ENCODE measurements at regions not wholly inside any gene's neighbourhood (a gene's known extent, or its start where the extent isn't known, plus 50 kb on each side); places are given as distances from the start of the nearest gene placed in this dataset.
"Not testable (repeated sequence)": the region's sequence is repeated elsewhere in the genome, so short reads cannot be mapped to it uniquely, and the experiment has no call there.

- H3K36me3 ChIP-seq (ENCODE audit: insufficient read depth, low read length): no peaks in the 10 kb centered on the region
- TF ChIP-seq SMC3 (conservative IDR thresholded peaks at IDR 0.05; ENCODE audit: poor library complexity) (no peak), TAF1 (IDR thresholded peaks at IDR 0.05; ENCODE audit: low read depth) (no peak), EP300 (conservative IDR thresholded peaks at IDR 0.05; ENCODE audit: poor library complexity, severe bottlenecking) (no peak), MXI1 (conservative IDR thresholded peaks at IDR 0.05; ENCODE audit: poor library complexity, severe bottlenecking) (no peak), POLR2AphosphoS5 (IDR thresholded peaks at IDR 0.05) (no peak), EZH2 (IDR thresholded peaks at IDR 0.05; ENCODE audit: borderline replicate concordance, insufficient read depth, low read length, poor library complexity, severe bottlenecking) (no peak), RAD21 (conservative IDR thresholded peaks at IDR 0.05) (no peak)
- TF ChIP-seq, protein P1, sequence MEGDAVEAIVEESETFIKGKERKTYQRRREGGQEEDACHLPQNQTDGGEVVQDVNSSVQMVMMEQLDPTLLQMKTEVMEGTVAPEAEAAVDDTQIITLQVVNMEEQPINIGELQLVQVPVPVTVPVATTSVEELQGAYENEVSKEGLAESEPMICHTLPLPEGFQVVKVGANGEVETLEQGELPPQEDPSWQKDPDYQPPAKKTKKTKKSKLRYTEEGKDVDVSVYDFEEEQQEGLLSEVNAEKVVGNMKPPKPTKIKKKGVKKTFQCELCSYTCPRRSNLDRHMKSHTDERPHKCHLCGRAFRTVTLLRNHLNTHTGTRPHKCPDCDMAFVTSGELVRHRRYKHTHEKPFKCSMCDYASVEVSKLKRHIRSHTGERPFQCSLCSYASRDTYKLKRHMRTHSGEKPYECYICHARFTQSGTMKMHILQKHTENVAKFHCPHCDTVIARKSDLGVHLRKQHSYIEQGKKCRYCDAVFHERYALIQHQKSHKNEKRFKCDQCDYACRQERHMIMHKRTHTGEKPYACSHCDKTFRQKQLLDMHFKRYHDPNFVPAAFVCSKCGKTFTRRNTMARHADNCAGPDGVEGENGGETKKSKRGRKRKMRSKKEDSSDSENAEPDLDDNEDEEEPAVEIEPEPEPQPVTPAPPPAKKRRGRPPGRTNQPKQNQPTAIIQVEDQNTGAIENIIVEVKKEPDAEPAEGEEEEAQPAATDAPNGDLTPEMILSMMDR (IDR thresholded peaks at IDR 0.05; ENCODE audit: poor library complexity, severe bottlenecking): no peak
- TF ChIP-seq, protein P2, sequence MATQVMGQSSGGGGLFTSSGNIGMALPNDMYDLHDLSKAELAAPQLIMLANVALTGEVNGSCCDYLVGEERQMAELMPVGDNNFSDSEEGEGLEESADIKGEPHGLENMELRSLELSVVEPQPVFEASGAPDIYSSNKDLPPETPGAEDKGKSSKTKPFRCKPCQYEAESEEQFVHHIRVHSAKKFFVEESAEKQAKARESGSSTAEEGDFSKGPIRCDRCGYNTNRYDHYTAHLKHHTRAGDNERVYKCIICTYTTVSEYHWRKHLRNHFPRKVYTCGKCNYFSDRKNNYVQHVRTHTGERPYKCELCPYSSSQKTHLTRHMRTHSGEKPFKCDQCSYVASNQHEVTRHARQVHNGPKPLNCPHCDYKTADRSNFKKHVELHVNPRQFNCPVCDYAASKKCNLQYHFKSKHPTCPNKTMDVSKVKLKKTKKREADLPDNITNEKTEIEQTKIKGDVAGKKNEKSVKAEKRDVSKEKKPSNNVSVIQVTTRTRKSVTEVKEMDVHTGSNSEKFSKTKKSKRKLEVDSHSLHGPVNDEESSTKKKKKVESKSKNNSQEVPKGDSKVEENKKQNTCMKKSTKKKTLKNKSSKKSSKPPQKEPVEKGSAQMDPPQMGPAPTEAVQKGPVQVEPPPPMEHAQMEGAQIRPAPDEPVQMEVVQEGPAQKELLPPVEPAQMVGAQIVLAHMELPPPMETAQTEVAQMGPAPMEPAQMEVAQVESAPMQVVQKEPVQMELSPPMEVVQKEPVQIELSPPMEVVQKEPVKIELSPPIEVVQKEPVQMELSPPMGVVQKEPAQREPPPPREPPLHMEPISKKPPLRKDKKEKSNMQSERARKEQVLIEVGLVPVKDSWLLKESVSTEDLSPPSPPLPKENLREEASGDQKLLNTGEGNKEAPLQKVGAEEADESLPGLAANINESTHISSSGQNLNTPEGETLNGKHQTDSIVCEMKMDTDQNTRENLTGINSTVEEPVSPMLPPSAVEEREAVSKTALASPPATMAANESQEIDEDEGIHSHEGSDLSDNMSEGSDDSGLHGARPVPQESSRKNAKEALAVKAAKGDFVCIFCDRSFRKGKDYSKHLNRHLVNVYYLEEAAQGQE (IDR thresholded peaks at IDR 0.05; ENCODE audit: borderline replicate concordance): no peak
- no peaks in the 10 kb centered on the region for H3K9me3 ChIP-seq (ENCODE audit: low read length)
- H3K79me2 ChIP-seq (replicated peaks; ENCODE audit: insufficient read depth, low read length): no peaks in the 10 kb centered on the region
- no peak overlapping the region for H2AFZ ChIP-seq (ENCODE audit: low read depth, low read length)
- no peaks in the 10 kb centered on the region for H3K27me3 ChIP-seq (ENCODE audit: insufficient read depth, low read depth, low read length)
- H3K9me2 ChIP-seq (ENCODE audit: insufficient read depth, low read length): no peaks in the 10 kb centered on the region
- H3K9ac ChIP-seq (ENCODE audit: low read length): no peak overlapping the region
- H3K4me3 ChIP-seq (ENCODE audit: low read length): no peak overlapping the region
- no peak overlapping the region for H3K27ac ChIP-seq (ENCODE audit: low read length)
- H3K4me2 ChIP-seq (ENCODE audit: low read length): no peak overlapping the region
- no peaks in the 10 kb centered on the region for H4K20me1 ChIP-seq (ENCODE audit: insufficient read depth)
- no peaks in the 10 kb centered on the region for H3F3A ChIP-seq (ENCODE audit: insufficient read depth, low read length, poor library complexity, severe bottlenecking)
Measured at GRCh38 chr3:194064380-194065332, 71.3 kb upstream of the HES1 start.

DNA sequence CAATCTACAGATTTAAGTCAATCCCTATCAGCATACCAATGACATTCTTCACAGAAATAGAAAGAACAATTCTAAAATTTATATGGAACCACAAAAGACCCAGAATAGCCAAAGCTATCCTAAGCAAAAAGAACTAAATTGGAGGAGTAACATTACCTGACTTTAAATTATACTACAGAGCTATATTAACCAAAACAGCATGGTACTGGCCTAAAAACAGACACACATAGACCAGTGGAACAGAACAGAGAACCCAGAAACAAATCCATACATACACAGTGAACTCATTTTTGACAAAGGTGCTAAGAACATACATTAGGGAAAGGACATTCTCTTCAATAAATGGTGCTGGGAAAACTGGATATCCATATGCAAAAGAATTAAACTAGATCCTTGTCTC lies 68.6 kb upstream of the HES1 start:
- not testable (repeated sequence) for H3K27ac ChIP-seq (ENCODE audit: low read length); H3K9me2 ChIP-seq (ENCODE audit: insufficient read depth, low read length); H3K27me3 ChIP-seq (ENCODE audit: insufficient read depth, low read depth, low read length); H2AFZ ChIP-seq (ENCODE audit: low read depth, low read length); H3F3A ChIP-seq (ENCODE audit: insufficient read depth, low read length, poor library complexity, severe bottlenecking); H3K9me3 ChIP-seq (ENCODE audit: low read length); H3K4me2 ChIP-seq (ENCODE audit: low read length); H3K79me2 ChIP-seq (replicated peaks; ENCODE audit: insufficient read depth, low read length); H4K20me1 ChIP-seq (ENCODE audit: insufficient read depth); H3K36me3 ChIP-seq (ENCODE audit: insufficient read depth, low read length); H3K9ac ChIP-seq (ENCODE audit: low read length); H3K4me3 ChIP-seq (ENCODE audit: low read length)

Measured in neural cell (in vitro differentiated cells).